ENCODE measurements at regions not wholly inside any gene's neighbourhood (a gene's known extent, or its start where the extent isn't known, plus 50 kb on each side); places are given as distances from the start of the nearest gene placed in this dataset.

DNA sequence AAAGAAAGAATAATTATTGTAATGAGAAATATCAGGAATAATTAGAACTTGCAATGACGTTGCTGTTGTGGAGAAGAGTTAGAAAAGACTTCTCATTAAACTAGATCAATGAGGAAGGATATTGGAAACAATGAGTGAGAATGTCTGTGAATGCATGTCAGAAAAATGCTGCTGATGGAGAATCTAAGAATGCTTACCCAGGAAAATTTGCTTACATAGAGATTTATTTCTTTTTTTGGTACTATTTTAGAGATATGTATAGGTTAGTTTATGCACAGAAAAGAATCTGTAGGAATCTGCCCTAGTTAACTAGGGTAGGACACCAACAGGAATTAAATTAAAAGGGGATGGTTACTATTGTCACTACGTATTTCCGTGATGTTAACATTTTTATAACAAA lies 140.2 kb downstream of the USP31 start (continued):
- TF ChIP-seq, protein P1, sequence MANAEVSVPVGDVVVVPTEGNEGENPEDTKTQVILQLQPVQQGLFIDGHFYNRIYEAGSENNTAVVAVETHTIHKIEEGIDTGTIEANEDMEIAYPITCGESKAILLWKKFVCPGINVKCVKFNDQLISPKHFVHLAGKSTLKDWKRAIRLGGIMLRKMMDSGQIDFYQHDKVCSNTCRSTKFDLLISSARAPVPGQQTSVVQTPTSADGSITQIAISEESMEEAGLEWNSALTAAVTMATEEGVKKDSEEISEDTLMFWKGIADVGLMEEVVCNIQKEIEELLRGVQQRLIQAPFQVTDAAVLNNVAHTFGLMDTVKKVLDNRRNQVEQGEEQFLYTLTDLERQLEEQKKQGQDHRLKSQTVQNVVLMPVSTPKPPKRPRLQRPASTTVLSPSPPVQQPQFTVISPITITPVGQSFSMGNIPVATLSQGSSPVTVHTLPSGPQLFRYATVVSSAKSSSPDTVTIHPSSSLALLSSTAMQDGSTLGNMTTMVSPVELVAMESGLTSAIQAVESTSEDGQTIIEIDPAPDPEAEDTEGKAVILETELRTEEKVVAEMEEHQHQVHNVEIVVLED (CRISPR knock-in tag; IDR thresholded peaks at IDR 0.05) = no peak
- TF ChIP-seq POLR2A (conservative IDR thresholded peaks at IDR 0.05) (no peak), ZFPM2 (CRISPR knock-in tag; IDR thresholded peaks at IDR 0.05) (no peak), ZNF316 (IDR thresholded peaks at IDR 0.05) (0 out of 2 replicates have a peak, but pooled peaks have one; percentile 7)

DNA sequence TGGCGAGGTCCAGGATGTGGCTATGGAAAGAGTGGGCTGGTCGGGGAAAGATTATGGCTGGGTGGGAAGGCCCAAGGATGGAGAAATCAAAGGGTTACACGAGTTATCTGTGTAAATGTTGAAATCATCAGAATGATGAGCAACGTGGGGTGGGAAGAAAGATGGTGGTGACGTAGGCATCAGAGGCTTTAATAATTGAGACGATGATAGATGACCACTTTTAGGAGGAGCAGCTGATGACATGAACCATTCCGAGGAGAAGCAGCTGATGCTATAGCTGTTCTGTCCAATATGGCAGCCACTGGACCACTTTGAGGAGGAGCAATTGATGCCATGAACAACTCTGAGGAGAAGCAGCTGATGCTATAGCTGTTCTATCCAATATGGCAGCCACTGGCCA lies 141.2 kb downstream of the USP31 start:
- whole genome bisulfite sequencing (ENCODE audit: insufficient coverage, low coverage, missing lambda C conversion rate) = 1% methylated on average over 7 of the region's 7 CpGs
- BruUV-seq (replicated peaks) = no TSS peak
- Histone ChIP-seq H3K4me3 (no peak overlapping the region), H3K79me2 (ENCODE audit: control insufficient read depth, insufficient read depth, low read length) (no peaks in the 10 kb centered on the region), H3K36me3 (ENCODE audit: control insufficient read depth, insufficient read depth, low read length) (no peaks in the 10 kb centered on the region), H2AFZ (ENCODE audit: low read depth, low read length) (no peak overlapping the region), H3K9me3 (replicated peaks; ENCODE audit: control insufficient read depth, insufficient read depth, low read depth, low read length) (no peaks in the 10 kb centered on the region), H4K20me1 (replicated peaks; ENCODE audit: control insufficient read depth, insufficient read depth, low read length) (no peaks in the 10 kb centered on the region), H3K4me1 (replicated peaks in 1 of 2; ENCODE audit: control insufficient read depth in 2 of 2, insufficient read depth in 2 of 2, low read length in 2 of 2) (no peaks in the 10 kb centered on the region), H3K27ac (ENCODE audit: extremely low read depth, low read depth, low read length) (no peak overlapping the region), H3K27me3 (ENCODE audit: control insufficient read depth in 2 of 2, insufficient read depth in 2 of 2, low read length in 2 of 2) (no peaks in the 10 kb centered on the region; a peak in 1 of 5 replicates), H3K4me2 (ENCODE audit: insufficient read depth, low read length) (no peak overlapping the region), H3K9ac (ENCODE audit: insufficient read depth in 1 of 2, low read depth in 2 of 2, low read length in 2 of 2) (no peak overlapping the region), H3K9me1 (ENCODE audit: control insufficient read depth, insufficient read depth, low read length) (no peaks in the 10 kb centered on the region)
- FAIRE-seq = no peak
- in situ Hi-C loops (cut with MboI) = no loop called here
- intact Hi-C loops (cut with micrococcal nuclease) = no loop called here
- ChIA-PET CTCF (ENCODE audit: low intra/inter-chr PET ratio) (no interaction called here), POLR2A (no interaction called here)
- no peak for ATAC-seq
- no peak for DNase-seq (ENCODE audit: extremely low read depth in 1 of 4, low spot score in 3 of 4)
- TF ChIP-seq NRF1 (conservative IDR thresholded peaks at IDR 0.05 in 1 of 2, IDR thresholded peaks at IDR 0.05 in 1 of 2) = no peak
- TF ChIP-seq IRF2 (CRISPR knock-in tag; IDR thresholded peaks at IDR 0.05) = no peak
- no peak for TF ChIP-seq NR4A1 (CRISPR knock-in tag; IDR thresholded peaks at IDR 0.05)
- TF ChIP-seq NR4A1 (tag; IDR thresholded peaks at IDR 0.05) = no peak
- no peak for TF ChIP-seq CBX2 (IDR thresholded peaks at IDR 0.05; ENCODE audit: insufficient read depth, low read length, poor library complexity, severe bottlenecking)
- TF ChIP-seq, protein P2, sequence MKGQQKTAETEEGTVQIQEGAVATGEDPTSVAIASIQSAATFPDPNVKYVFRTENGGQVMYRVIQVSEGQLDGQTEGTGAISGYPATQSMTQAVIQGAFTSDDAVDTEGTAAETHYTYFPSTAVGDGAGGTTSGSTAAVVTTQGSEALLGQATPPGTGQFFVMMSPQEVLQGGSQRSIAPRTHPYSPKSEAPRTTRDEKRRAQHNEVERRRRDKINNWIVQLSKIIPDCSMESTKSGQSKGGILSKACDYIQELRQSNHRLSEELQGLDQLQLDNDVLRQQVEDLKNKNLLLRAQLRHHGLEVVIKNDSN (CRISPR knock-in tag; IDR thresholded peaks at IDR 0.05) = no peak
- no peak for TF ChIP-seq NCOA4 (IDR thresholded peaks at IDR 0.05; ENCODE audit: partially characterized antibody)
- TF ChIP-seq ELF2 (CRISPR knock-in tag; IDR thresholded peaks at IDR 0.05) = no peak
- no peak for TF ChIP-seq ZFP36 (IDR thresholded peaks at IDR 0.05; ENCODE audit: low read depth, low read length, partially characterized antibody)
- TF ChIP-seq, protein P3, sequence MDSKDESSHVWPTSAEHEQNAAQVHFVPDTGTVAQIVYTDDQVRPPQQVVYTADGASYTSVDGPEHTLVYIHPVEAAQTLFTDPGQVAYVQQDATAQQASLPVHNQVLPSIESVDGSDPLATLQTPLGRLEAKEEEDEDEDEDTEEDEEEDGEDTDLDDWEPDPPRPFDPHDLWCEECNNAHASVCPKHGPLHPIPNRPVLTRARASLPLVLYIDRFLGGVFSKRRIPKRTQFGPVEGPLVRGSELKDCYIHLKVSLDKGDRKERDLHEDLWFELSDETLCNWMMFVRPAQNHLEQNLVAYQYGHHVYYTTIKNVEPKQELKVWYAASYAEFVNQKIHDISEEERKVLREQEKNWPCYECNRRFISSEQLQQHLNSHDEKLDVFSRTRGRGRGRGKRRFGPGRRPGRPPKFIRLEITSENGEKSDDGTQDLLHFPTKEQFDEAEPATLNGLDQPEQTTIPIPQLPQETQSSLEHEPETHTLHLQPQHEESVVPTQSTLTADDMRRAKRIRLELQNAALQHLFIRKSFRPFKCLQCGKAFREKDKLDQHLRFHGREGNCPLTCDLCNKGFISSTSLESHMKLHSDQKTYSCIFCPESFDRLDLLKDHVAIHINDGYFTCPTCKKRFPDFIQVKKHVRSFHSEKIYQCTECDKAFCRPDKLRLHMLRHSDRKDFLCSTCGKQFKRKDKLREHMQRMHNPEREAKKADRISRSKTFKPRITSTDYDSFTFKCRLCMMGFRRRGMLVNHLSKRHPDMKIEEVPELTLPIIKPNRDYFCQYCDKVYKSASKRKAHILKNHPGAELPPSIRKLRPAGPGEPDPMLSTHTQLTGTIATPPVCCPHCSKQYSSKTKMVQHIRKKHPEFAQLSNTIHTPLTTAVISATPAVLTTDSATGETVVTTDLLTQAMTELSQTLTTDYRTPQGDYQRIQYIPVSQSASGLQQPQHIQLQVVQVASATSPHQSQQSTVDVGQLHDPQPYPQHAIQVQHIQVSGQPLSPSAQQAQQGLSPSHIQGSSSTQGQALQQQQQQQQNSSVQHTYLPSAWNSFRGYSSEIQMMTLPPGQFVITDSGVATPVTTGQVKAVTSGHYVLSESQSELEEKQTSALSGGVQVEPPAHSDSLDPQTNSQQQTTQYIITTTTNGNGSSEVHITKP (IDR thresholded peaks at IDR 0.05; ENCODE audit: partially characterized antibody) = no peak
- no peak for TF ChIP-seq ILF3 (IDR thresholded peaks at IDR 0.05; ENCODE audit: borderline replicate concordance)
- no peak for TF ChIP-seq E2F3 (CRISPR knock-in tag; IDR thresholded peaks at IDR 0.05)
- no peak for TF ChIP-seq PHB (CRISPR knock-in tag; IDR thresholded peaks at IDR 0.05)
